GM18520 (cell line): ENCODE measurements at regions not wholly inside any gene's neighbourhood (a gene's known extent, or its start where the extent isn't known, plus 50 kb on each side); places are given as distances from the start of the nearest gene placed in this dataset.

Experiments
- ATAC-seq: cut with Tn5 transposase; IDR thresholded peaks from one replicate; pipeline ENCODE4 v1.9.1; 2021; ENCODE audit not compliant: unreplicated experiment

- no peak for ATAC-seq
Observed at GRCh38 chr21:28541371-28542112, 451.1 kb downstream of the LTN1 start.

- ATAC-seq: no peak
Observed at GRCh38 chr21:28540514-28540913, 452.2 kb downstream of the LTN1 start.

GRCh38 chr21:28539623-28539988 is 453.1 kb downstream of the LTN1 start:
- ATAC-seq: no peak

- ATAC-seq: no peak
Observed at GRCh38 chr21:28538987-28539622, 453.6 kb downstream of the LTN1 start.

- no peak for ATAC-seq
Observed at GRCh38 chr21:28537371-28538079, 455.2 kb downstream of the LTN1 start.

GRCh38 chr21:28532446-28532845 is 460.2 kb downstream of the LTN1 start:
- no peak for ATAC-seq

- ATAC-seq: no peak
Observed at GRCh38 chr21:28523367-28523766, 469.3 kb downstream of the LTN1 start.

- ATAC-seq: peak; percentile 65
Observed at GRCh38 chr21:28522014-28522799, 470.5 kb downstream of the LTN1 start.

GRCh38 chr21:28518630-28519029 is 474.0 kb downstream of the LTN1 start:
- ATAC-seq: no peak

GRCh38 chr21:28516991-28517592 is 475.6 kb downstream of the LTN1 start:
- ATAC-seq: peak; percentile 85

GRCh38 chr21:28516021-28516420 is 476.7 kb downstream of the LTN1 start:
- ATAC-seq: no peak

GRCh38 chr21:28513428-28513827 is 479.2 kb downstream of the LTN1 start:
- ATAC-seq: no peak

- ATAC-seq: no peak
Observed at GRCh38 chr21:28509031-28509430, 483.6 kb downstream of the LTN1 start.

GRCh38 chr21:28508126-28508525 is 484.6 kb downstream of the LTN1 start:
- no peak for ATAC-seq

GRCh38 chr21:28496517-28496916 is 496.2 kb downstream of the LTN1 start:
- ATAC-seq: no peak

- no peak for ATAC-seq
Observed at GRCh38 chr21:28492127-28492526, 500.6 kb downstream of the LTN1 start.

- ATAC-seq: no peak
Observed at GRCh38 chr21:28489821-28490350, 502.8 kb downstream of the LTN1 start.

GRCh38 chr21:28489162-28489561 is 503.5 kb downstream of the LTN1 start:
- no peak for ATAC-seq

GRCh38 chr21:28487455-28488070 is 505.1 kb downstream of the LTN1 start:
- ATAC-seq: no peak

- no peak for ATAC-seq
Observed at GRCh38 chr21:28485301-28486022, 507.2 kb downstream of the LTN1 start.
